HepG2 (cell line): ENCODE measurements at regions not wholly inside any gene's neighbourhood (a gene's known extent, or its start where the extent isn't known, plus 50 kb on each side); places are given as distances from the start of the nearest gene placed in this dataset.

Source experiments
- CBX5 ChIP-seq: sonication (generic); formaldehyde crosslinking; IDR thresholded peaks from 2 replicates; pipeline ENCODE4 v1.4.0; 2020; ENCODE audit warnings: missing genetic modification reagents, borderline replicate concordance
- EEA1 ChIP-seq: sonication (generic); formaldehyde crosslinking; IDR thresholded peaks from 2 replicates; pipeline ENCODE4 v1.5.1; 2020; ENCODE audit warnings: mild to moderate bottlenecking, missing genetic modification reagents, borderline replicate concordance
- GFI1 ChIP-seq: sonication (generic); formaldehyde crosslinking; IDR thresholded peaks from 2 replicates; pipeline ENCODE4 v1.5.0; 2020; ENCODE audit warnings: missing genetic modification reagents, mild to moderate bottlenecking, borderline replicate concordance
- HNF4A ChIP-seq: sonication (generic); formaldehyde crosslinking; IDR thresholded peaks from 2 replicates; pipeline ENCODE4 v1.4.0; 2020; ENCODE audit warnings: missing genetic modification reagents
- KLF15 ChIP-seq: sonication (generic); formaldehyde crosslinking; IDR thresholded peaks from 2 replicates; pipeline ENCODE4 v1.8.1; 2023; ENCODE audit warnings: borderline replicate concordance, mild to moderate bottlenecking, inconsistent platforms, missing genetic modification reagents, mixed read lengths
- MAFF ChIP-seq: IDR thresholded peaks from 2 replicates; pipeline ENCODE4 v1.6.1; 2011; ENCODE audit warnings: low read depth, low read length, improper control_type of control experiment
- NCOA5 ChIP-seq: sonication (generic); formaldehyde crosslinking; IDR thresholded peaks from 2 replicates; pipeline ENCODE4 v1.4.0; 2020; ENCODE audit warnings: missing genetic modification reagents
- NRL ChIP-seq: sonication (generic); formaldehyde crosslinking; IDR thresholded peaks from 2 replicates; pipeline ENCODE4 v1.5.0; 2020; ENCODE audit warnings: missing genetic modification reagents, mild to moderate bottlenecking, moderate library complexity, borderline replicate concordance
- POGZ ChIP-seq: sonication (generic); formaldehyde crosslinking; IDR thresholded peaks from 2 replicates; pipeline ENCODE4 v1.4.0; 2020; ENCODE audit warnings: mild to moderate bottlenecking, missing genetic modification reagents
- SP1 ChIP-seq, 2 experiments: fragments of 450-650 bp in 1 of 2; sonication (generic) in 1 of 2; formaldehyde crosslinking in 1 of 2; IDR thresholded peaks; 2 replicates each; pipeline versions ENCODE4 v1.4.0 to v1.6.1; 2016 to 2020; ENCODE audit warnings: missing genetic modification reagents in 1 of 2
- STAG1 ChIP-seq: sonication (generic); formaldehyde crosslinking; IDR thresholded peaks from 2 replicates; pipeline ENCODE4 v1.4.0; 2020; ENCODE audit warnings: missing genetic modification reagents
- U2AF2 ChIP-seq: fragments of 200-400 bp; formaldehyde crosslinking; IDR thresholded peaks from 2 replicates; pipeline ENCODE4 v1.6.1; 2017; ENCODE audit warnings: low read depth, mild to moderate bottlenecking, low read length
- ZNF569 ChIP-seq: sonication (generic); formaldehyde crosslinking; IDR thresholded peaks from 2 replicates; pipeline ENCODE4 v1.5.0; 2020; ENCODE audit warnings: mild to moderate bottlenecking, missing genetic modification reagents, moderate library complexity, borderline replicate concordance
- ZNF570 ChIP-seq: sonication (generic); formaldehyde crosslinking; IDR thresholded peaks from 2 replicates; pipeline ENCODE4 v1.4.0; 2020; ENCODE audit warnings: mild to moderate bottlenecking, missing genetic modification reagents, borderline replicate concordance
- ZNF766 ChIP-seq: sonication (generic); formaldehyde crosslinking; IDR thresholded peaks from 2 replicates; pipeline ENCODE4 v1.5.0; 2020; ENCODE audit warnings: missing genetic modification reagents, borderline replicate concordance
- ZNF788 ChIP-seq: sonication (generic); formaldehyde crosslinking; IDR thresholded peaks from 2 replicates; pipeline ENCODE4 v1.5.0; 2020; ENCODE audit warnings: mild to moderate bottlenecking, missing genetic modification reagents, borderline replicate concordance
- TF ChIP-seq, protein P1 (sequence below): IDR thresholded peaks from 2 replicates; pipeline ENCODE4 v1.6.1; 2016; ENCODE audit warnings: low read depth
- TF ChIP-seq, protein P2 (sequence below): IDR thresholded peaks from 2 replicates; pipeline ENCODE4 v1.4.0; 2020; ENCODE audit warnings: mild to moderate bottlenecking, missing genetic modification reagents
- TF ChIP-seq, protein P3 (sequence below): sonication (generic); formaldehyde crosslinking; IDR thresholded peaks from 2 replicates; pipeline ENCODE4 v1.4.0; 2020; ENCODE audit warnings: missing genetic modification reagents

DNA sequence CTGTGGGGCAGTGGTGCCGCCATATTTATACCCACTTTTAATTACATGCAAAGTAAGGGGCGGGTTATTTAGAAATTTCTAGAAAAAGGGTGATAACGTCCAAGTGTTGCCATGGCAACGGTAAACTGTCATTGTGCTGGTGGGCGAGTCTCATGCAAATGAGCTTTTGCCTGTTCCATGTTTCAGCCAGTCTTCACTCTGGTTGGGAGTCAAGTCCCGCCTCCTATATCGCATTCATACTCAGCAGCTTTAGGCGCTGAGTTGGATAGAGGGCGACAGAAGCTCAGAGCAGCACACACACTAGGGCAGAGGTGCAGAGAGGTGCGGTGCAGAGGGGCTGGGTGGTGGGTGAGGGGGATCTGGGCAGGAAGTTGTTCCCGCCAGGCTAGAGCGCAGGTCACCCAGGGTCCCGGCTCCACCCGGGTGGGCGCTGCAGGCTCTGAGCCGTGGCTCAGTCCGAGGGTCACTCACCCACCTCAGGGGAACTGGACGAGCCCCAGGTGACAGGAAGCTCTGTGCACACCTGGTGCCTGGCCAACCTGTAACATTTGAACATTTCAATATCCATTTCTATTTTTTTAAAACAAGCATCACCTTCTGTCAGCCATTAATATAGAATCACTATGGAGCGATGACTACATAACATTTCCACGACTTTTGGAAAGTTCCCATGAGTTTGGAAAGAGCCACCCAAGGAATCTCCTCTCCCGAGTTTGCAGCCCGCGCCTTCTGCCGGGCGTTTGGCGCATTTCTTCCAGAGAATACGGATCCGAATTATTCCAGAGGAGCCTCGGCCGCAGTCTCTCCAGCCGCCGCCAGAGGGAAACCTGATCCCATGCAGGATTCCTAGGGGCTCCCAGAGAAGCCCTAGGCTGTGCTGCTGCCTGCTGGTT is 89.1 kb upstream of the PHACTR3 start (continued):
- peak; percentile 59 for TF ChIP-seq STAG1 (CRISPR knock-in tag)
- TF ChIP-seq ZNF570 (CRISPR knock-in tag) = no peak
- no peak for TF ChIP-seq NCOA5 (CRISPR knock-in tag)
- no peak for TF ChIP-seq EEA1 (CRISPR knock-in tag)
- 0 out of 2 replicates have a peak, but pooled peaks have one; percentile 44 for TF ChIP-seq NRL (CRISPR knock-in tag)
- no peak for TF ChIP-seq SP1 (IDR thresholded peaks at IDR 0.05)
- TF ChIP-seq SP1 (CRISPR knock-in tag; IDR thresholded peaks at IDR 0.05) = no peak
- TF ChIP-seq ZNF569 (CRISPR knock-in tag) = no peak
- TF ChIP-seq POGZ = no peak
- TF ChIP-seq ZNF766 (CRISPR knock-in tag) = no peak
- no peak for TF ChIP-seq ZNF788
- TF ChIP-seq KLF15 (CRISPR knock-in tag) = no peak
- TF ChIP-seq, protein P1, sequence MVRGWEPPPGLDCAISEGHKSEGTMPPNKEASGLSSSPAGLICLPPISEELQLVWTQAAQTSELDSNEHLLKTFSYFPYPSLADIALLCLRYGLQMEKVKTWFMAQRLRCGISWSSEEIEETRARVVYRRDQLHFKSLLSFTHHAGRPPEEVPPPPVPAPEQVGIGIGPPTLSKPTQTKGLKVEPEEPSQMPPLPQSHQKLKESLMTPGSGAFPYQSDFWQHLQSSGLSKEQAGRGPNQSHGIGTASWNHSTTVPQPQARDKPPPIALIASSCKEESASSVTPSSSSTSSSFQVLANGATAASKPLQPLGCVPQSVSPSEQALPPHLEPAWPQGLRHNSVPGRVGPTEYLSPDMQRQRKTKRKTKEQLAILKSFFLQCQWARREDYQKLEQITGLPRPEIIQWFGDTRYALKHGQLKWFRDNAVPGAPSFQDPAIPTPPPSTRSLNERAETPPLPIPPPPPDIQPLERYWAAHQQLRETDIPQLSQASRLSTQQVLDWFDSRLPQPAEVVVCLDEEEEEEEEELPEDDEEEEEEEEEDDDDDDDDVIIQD (CRISPR knock-in tag) = no peak
- no peak for TF ChIP-seq HNF4A (CRISPR knock-in tag)
- TF ChIP-seq, protein P2, sequence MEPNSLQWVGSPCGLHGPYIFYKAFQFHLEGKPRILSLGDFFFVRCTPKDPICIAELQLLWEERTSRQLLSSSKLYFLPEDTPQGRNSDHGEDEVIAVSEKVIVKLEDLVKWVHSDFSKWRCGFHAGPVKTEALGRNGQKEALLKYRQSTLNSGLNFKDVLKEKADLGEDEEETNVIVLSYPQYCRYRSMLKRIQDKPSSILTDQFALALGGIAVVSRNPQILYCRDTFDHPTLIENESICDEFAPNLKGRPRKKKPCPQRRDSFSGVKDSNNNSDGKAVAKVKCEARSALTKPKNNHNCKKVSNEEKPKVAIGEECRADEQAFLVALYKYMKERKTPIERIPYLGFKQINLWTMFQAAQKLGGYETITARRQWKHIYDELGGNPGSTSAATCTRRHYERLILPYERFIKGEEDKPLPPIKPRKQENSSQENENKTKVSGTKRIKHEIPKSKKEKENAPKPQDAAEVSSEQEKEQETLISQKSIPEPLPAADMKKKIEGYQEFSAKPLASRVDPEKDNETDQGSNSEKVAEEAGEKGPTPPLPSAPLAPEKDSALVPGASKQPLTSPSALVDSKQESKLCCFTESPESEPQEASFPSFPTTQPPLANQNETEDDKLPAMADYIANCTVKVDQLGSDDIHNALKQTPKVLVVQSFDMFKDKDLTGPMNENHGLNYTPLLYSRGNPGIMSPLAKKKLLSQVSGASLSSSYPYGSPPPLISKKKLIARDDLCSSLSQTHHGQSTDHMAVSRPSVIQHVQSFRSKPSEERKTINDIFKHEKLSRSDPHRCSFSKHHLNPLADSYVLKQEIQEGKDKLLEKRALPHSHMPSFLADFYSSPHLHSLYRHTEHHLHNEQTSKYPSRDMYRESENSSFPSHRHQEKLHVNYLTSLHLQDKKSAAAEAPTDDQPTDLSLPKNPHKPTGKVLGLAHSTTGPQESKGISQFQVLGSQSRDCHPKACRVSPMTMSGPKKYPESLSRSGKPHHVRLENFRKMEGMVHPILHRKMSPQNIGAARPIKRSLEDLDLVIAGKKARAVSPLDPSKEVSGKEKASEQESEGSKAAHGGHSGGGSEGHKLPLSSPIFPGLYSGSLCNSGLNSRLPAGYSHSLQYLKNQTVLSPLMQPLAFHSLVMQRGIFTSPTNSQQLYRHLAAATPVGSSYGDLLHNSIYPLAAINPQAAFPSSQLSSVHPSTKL (CRISPR knock-in tag) = 0 out of 2 replicates have a peak, but pooled peaks have one; percentile 22
- no peak for TF ChIP-seq U2AF2
- no peak for TF ChIP-seq MAFF
- TF ChIP-seq, protein P3, sequence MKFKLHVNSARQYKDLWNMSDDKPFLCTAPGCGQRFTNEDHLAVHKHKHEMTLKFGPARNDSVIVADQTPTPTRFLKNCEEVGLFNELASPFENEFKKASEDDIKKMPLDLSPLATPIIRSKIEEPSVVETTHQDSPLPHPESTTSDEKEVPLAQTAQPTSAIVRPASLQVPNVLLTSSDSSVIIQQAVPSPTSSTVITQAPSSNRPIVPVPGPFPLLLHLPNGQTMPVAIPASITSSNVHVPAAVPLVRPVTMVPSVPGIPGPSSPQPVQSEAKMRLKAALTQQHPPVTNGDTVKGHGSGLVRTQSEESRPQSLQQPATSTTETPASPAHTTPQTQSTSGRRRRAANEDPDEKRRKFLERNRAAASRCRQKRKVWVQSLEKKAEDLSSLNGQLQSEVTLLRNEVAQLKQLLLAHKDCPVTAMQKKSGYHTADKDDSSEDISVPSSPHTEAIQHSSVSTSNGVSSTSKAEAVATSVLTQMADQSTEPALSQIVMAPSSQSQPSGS (CRISPR knock-in tag) = peak; percentile 51; the same call in 1 of the 2 replicates
- no peak for TF ChIP-seq GFI1 (CRISPR knock-in tag)
- no peak for TF ChIP-seq CBX5
